ENCODE measurements at regions not wholly inside any gene's neighbourhood (a gene's known extent, or its start where the extent isn't known, plus 50 kb on each side); places are given as distances from the start of the nearest gene placed in this dataset.

GRCh38 chr12:127070515-127071157 is 1196.3 kb upstream of the TMEM132C start (continued):
- TF ChIP-seq, protein P1, sequence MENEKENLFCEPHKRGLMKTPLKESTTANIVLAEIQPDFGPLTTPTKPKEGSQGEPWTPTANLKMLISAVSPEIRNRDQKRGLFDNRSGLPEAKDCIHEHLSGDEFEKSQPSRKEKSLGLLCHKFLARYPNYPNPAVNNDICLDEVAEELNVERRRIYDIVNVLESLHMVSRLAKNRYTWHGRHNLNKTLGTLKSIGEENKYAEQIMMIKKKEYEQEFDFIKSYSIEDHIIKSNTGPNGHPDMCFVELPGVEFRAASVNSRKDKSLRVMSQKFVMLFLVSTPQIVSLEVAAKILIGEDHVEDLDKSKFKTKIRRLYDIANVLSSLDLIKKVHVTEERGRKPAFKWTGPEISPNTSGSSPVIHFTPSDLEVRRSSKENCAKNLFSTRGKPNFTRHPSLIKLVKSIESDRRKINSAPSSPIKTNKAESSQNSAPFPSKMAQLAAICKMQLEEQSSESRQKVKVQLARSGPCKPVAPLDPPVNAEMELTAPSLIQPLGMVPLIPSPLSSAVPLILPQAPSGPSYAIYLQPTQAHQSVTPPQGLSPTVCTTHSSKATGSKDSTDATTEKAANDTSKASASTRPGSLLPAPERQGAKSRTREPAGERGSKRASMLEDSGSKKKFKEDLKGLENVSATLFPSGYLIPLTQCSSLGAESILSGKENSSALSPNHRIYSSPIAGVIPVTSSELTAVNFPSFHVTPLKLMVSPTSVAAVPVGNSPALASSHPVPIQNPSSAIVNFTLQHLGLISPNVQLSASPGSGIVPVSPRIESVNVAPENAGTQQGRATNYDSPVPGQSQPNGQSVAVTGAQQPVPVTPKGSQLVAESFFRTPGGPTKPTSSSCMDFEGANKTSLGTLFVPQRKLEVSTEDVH (IDR thresholded peaks at IDR 0.05; ENCODE audit: low read depth, partially characterized antibody) = no peak
- TF ChIP-seq MXI1 (IDR thresholded peaks at IDR 0.05; ENCODE audit: low read depth, low read length) (no peak), MTA2 (IDR thresholded peaks at IDR 0.05; ENCODE audit: low read depth) (no peak), E2F4 (IDR thresholded peaks at IDR 0.05; ENCODE audit: low read depth, low read length) (no peak), TARDBP (IDR thresholded peaks at IDR 0.05; ENCODE audit: borderline replicate concordance) (no peak), SP1 (IDR thresholded peaks at IDR 0.05; ENCODE audit: low read depth, low read length) (no peak), ESRRA (IDR thresholded peaks at IDR 0.05; ENCODE audit: low read length) (no peak), WRNIP1 (IDR thresholded peaks at IDR 0.05; ENCODE audit: borderline replicate concordance, low read depth, low read length) (no peak)
- TF ChIP-seq, protein P2, sequence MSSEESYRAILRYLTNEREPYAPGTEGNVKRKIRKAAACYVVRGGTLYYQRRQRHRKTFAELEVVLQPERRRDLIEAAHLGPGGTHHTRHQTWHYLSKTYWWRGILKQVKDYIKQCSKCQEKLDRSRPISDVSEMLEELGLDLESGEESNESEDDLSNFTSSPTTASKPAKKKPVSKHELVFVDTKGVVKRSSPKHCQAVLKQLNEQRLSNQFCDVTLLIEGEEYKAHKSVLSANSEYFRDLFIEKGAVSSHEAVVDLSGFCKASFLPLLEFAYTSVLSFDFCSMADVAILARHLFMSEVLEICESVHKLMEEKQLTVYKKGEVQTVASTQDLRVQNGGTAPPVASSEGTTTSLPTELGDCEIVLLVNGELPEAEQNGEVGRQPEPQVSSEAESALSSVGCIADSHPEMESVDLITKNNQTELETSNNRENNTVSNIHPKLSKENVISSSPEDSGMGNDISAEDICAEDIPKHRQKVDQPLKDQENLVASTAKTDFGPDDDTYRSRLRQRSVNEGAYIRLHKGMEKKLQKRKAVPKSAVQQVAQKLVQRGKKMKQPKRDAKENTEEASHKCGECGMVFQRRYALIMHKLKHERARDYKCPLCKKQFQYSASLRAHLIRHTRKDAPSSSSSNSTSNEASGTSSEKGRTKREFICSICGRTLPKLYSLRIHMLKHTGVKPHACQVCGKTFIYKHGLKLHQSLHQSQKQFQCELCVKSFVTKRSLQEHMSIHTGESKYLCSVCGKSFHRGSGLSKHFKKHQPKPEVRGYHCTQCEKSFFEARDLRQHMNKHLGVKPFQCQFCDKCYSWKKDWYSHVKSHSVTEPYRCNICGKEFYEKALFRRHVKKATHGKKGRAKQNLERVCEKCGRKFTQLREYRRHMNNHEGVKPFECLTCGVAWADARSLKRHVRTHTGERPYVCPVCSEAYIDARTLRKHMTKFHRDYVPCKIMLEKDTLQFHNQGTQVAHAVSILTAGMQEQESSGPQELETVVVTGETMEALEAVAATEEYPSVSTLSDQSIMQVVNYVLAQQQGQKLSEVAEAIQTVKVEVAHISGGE (CRISPR knock-in tag; IDR thresholded peaks at IDR 0.05) = no peak
- TF ChIP-seq, protein P3, sequence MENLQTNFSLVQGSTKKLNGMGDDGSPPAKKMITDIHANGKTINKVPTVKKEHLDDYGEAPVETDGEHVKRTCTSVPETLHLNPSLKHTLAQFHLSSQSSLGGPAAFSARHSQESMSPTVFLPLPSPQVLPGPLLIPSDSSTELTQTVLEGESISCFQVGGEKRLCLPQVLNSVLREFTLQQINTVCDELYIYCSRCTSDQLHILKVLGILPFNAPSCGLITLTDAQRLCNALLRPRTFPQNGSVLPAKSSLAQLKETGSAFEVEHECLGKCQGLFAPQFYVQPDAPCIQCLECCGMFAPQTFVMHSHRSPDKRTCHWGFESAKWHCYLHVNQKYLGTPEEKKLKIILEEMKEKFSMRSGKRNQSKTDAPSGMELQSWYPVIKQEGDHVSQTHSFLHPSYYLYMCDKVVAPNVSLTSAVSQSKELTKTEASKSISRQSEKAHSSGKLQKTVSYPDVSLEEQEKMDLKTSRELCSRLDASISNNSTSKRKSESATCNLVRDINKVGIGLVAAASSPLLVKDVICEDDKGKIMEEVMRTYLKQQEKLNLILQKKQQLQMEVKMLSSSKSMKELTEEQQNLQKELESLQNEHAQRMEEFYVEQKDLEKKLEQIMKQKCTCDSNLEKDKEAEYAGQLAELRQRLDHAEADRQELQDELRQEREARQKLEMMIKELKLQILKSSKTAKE (IDR thresholded peaks at IDR 0.05; ENCODE audit: low read depth, poor library complexity, severe bottlenecking) = no peak
